NCI-H526 treated with DMSO at 0.1 percent for 48 hours (cell line): ENCODE measurements at regions not wholly inside any gene's neighbourhood (a gene's known extent, or its start where the extent isn't known, plus 50 kb on each side); places are given as distances from the start of the nearest gene placed in this dataset.

Experiments
- DNase-seq: peaks from one replicate; lab custom pipeline; 2025; lab: John Stamatoyannopoulos, UW

DNA sequence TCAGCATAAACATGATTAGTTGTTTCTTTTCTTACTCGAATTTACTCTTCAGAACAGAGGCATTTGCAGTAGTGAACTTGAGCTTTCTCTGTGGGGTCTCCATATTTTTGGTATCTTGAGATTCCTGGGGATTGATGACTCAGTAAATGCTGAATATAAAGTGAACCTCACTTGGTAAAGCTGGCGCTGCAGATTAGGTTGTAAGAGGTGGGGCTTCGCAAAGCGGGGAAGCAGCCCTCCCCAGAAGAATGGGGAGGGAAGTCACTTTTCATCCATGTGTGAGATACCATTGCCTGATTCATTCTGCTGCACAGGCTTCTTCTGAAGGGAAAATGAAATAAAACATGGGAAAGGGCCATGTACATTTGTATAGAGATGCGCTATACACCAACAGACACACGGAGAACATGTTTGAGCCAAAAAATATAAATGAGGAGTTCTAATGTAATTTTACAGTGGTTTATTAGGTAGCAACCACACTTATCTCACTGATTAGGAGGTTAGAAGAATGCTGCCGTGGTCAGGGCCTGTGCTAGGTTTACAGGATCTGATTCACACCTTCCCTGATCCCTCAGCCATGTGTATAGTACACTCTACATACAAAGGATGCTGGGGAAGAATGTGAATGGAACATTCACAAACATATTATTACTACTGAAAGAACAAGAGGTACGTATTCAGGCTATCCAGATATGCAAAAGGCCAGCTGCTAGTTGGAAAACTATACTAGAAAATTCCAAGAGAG, 63.5 kb downstream of the DNTTIP2 start:
- no peak for DNase-seq

GRCh38 chr1:93814795-93815340, 64.1 kb downstream of the DNTTIP2 start:
- DNase-seq = no peak

DNA sequence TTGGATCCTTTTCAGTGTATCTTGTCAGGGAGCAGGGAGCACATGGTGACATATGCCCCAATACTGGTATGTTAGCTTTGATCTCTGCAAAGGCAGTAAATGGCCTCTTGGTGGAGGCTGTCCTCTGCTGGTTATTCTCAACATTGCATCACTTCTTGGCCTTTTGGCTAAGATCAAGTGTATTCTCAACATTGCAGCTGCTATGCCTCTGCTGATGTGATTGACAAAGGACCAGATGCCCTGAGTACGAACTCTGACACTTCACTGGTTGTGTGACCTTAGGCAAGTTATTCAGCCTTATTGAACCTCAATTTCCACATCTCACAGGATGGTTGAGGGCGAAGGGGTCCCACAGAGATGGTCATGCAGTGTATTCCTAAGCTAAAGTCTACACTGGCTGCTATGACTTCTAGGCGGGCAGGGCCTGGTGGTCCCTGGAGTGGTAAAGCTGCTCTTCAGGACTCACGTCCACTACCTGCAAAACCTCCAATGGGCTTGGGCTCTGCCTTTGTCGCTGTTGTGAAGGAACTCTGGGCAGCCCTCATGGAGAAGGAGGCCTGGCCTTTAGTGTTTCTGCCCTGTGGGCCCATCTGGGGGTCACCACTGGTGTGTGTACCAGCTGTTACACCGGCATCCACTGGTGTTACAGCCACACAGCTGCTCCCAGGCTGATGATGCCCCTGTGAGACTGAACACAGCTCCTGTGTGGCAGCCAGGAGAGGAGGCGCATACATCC, 64.8 kb downstream of the DNTTIP2 start:
- peak; percentile 53 for DNase-seq

DNA sequence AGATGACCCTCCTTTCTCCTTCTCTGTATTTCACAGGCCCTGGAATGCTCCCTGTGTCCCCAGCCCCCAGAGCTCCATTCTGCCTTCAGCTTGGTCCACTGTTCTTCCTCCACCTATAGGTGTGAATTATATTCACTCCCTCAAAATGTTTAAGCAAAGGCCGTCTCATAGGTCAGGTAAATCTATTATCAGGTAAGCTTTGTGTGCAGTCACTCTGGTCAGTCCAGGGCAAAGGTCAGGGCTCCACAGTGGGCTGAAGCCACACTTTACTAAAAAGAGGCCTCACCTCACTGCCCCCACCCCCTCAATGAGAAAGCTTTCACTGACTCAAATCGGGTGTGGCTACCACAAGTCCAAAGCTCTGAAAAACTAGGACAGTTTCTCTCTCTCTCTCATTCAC, 65.9 kb downstream of the DNTTIP2 start:
- DNase-seq = no peak

DNA sequence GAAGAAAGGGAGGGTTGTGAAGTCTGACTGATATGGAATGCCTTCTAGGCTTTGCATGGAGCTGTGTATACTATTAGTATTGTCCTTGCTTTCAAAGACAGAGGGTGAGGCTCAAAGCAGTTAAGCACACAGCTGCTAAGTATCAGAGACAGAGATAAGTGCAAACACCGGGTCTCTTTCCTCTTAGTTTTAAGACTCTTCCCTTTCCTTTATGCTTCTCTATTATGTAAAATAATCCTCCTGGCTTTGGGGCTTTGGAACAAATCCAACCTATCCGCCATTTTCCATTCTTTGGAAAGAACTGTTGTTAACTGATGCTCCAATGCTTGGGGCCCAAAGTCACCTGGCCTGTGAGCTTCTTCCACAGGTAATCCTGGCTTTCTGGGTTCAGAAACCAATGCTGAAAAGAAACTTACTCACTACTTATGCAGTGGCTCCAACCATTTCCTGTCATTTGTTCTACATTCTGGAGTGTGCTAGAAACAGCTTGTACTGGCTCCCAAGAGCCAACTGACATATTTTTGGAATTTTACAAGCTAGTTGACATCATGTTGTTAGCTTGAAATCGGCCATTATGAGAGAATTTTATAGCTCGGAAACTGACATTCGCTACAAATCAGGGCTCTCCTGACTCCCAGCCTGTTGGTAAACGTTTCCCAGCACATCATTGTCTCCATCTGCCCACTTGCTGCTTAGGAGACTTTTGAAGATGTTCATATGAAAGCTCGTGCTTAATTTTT, 67.5 kb downstream of the DNTTIP2 start:
- DNase-seq = no peak

DNA sequence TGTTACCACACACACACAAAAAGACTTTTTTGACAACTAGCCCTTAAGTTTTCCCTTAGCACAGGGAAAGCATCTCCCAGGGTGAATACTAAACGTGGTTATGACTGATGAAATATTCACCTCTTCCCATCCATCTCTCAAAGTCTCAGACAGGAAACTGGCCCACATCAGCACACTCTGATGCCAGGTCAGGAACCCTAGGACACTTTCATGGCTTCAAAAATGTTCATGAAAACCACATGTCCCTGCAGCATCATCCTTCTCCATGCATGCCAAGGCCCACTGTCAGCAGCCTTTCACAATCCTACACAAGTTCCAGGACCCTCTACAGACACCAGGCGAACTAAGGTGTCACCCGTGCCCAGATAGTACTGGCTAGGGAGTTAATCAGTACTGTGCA, 68.7 kb downstream of the DNTTIP2 start:
- no peak for DNase-seq

DNA sequence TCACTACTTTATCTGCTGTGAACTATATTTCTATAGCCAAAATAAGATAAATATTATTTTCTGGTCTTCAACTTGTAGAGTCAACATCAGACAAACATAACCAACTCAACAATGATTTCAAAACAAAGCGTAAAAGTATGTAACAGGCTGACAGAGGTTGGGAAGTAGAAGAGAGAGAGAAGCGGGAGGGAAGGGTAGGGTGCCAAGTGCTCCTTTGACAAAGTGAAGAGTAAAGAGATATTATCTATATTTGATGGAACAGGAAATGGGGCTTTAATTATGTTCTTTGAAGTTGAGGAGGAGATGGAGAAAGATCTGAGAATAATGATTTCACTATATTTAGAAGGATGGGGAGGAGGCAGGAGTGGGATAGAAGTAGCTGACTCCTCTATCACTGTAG, 70.1 kb downstream of the DNTTIP2 start:
- DNase-seq = no peak

DNA sequence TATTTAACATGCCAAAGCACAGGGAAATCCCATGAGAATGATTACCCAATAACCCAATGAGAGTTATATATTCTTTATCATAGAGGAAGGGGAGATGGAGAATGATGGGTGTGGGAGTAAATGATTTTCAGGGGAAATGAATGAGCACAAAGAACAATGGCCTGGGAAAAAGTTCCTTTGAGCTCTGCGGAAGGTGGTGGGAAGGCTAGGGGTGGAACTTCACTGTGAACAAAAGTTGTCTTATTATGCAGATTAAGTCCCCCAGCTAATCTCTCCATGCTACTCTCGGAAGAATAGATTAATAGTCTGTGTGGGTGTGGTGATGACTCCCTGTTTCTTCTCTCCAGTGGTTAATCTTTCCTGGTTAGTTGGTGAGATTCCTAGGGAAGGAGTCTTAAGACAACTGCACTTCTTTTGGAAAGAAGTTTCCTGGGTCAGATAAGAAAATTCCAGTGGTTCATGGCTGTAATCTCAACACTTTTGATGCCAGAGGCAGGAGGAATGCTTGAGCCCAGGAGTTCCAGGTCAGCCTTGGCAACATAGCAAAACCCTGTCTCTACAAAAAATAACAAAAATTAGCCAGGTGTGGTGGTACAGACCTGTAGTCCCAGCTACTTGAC, 71.6 kb downstream of the DNTTIP2 start:
- DNase-seq = no peak

DNA sequence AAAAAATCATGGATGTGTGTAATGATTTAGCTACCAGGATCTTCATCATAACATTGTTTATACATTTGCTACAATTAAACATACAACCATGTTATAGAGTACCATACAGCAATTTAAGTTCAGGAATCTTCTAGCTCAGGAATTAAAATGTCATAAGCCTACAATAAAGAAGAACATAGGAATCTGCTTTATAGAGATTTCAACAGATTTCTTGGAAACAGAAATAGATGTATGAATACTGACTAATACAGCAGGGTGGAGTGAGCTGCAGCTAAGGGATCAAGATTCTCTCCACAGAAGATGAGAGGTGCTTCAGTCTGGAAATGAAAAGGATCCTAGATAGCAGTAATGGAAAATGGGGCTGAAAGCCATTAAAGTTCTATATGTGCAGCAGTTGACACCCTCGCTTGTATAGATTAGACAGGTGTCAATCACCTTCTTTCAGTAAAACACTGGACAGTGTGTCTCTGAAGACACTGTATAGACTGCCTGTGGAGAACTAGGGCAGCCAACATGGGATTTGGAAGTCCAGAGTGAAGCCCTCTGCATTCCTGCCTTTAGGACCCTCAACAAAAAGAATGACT, 73.9 kb downstream of the DNTTIP2 start:
- DNase-seq = no peak

- no peak for DNase-seq
These were observed 74.6 kb downstream of the DNTTIP2 start for GRCh38 chr1:93804412-93804811.

DNA sequence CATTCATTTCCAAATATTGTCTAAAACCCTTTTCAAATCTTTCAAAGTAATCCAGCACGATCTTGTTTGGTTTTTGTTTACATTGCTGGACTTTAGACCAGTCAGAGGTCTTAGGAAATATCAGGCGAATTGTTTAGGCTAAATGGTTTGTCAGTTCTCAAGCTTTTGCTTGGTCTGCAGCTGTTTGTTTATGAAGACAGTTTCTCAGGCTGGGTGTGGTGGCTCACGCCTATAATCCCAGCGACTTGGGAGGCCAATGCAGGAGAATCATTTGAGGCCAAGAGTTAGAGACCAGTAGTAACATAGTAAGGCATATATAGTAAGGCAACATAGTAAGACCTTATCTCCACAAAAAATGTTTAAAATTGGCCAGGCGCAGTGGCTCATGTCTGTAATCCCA, 77.5 kb downstream of the DNTTIP2 start:
- DNase-seq = no peak

DNA sequence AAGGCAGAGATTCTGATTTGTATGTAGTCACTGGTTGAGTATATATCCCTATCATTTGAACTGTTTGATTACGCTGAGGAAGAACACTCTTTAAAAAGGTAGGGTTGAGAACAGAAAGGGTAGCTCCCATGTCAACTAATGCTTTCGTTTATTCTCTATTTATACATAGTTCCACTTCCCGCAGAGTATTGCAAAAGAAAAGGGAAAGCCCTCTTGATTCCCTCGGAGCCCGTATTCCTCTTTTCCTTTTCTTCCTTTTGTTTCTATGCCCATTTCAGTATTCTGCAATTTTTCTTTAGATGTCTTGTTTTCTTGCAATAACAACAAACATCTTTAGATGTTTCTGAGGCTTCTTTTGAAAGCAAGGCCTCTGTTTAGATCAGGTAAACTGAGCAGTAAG, 78.2 kb downstream of the DNTTIP2 start:
- no peak for DNase-seq

- DNase-seq = no peak
These were observed 80.7 kb downstream of the DNTTIP2 start for GRCh38 chr1:93798291-93798690.

GRCh38 chr1:93784538-93784937, 94.5 kb downstream of the DNTTIP2 start:
- DNase-seq = no peak

DNA sequence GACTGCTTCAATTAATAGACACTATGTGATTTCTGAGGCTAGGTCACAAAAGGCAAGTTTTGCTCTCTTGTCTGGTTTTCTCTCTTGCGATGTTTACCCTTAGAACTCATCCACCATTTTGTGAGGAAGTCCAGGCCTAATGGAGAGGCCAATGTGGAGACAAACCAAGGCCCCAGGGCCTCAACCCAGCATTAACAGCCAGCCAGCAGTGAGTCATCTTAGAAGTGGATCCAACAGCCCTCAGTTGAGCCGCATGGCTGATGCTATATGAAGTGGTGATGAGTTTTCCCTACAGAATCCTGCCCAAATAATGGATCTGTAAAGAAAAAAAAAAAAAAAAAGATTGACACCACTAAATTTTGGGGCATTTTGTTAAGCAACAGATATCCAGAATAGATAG, 95.1 kb downstream of the DNTTIP2 start:
- DNase-seq = no peak

DNA sequence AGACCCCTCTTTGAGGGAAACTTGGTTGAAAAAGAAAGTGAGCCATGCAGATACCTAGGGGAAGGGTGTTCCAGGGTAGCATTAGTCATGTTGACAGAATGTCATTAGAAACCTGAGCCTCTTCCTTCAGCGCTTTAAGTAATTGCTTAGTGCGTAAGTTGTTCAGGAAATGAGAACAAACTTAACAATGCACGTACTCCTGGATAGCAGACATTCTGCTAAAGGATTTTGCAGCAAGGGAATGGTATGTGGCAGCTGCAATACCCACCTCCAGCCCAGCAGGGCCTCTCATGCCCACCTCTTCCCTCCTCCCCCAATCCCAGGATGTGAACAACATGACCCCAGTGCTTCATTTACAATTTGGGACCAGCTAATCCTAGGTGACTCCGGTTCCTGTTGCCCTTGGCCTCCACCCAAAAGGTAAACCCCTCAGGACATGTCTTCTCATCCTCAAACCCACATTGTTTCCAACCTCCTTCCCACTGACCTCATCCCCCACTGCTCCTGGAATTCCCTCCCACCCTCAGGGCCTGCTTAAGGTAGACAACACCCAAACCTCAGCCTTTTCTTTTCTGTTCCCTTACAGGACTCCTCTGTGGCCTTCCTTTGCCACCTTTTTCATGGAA, 98.0 kb upstream of the BCAR3 start:
- no peak for DNase-seq

- no peak for DNase-seq
These were observed 96.8 kb upstream of the BCAR3 start for GRCh38 chr1:93778457-93778856.

DNA sequence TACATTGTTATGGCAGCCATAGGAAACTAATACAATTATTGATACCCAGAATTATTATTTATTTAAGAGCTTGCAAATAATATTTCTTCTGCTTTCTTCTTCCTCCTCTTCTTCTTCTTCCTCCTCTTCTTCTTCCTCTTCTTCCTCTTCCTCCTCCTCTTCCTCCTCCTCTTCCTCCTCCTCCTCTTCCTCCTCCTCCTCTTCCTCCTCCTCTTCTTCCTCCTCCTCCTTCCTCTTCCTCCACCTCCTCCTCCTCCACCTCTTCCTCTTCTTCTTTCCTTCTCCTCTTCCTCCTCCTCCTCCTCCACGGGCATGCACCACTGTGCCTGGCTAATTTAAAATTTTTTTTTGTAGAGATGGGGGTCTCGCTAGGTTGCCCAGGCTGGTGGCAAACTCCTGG, 95.6 kb upstream of the BCAR3 start:
- no peak for DNase-seq

- DNase-seq = no peak
These were observed 95.1 kb upstream of the BCAR3 start for GRCh38 chr1:93776728-93777127.

- no peak for DNase-seq
These were observed 93.6 kb upstream of the BCAR3 start for GRCh38 chr1:93775224-93775623.

- no peak for DNase-seq
These were observed 93.1 kb upstream of the BCAR3 start for GRCh38 chr1:93774707-93775106.
